ENCODE measurements at regions not wholly inside any gene's neighbourhood (a gene's known extent, or its start where the extent isn't known, plus 50 kb on each side); places are given as distances from the start of the nearest gene placed in this dataset.

DNA sequence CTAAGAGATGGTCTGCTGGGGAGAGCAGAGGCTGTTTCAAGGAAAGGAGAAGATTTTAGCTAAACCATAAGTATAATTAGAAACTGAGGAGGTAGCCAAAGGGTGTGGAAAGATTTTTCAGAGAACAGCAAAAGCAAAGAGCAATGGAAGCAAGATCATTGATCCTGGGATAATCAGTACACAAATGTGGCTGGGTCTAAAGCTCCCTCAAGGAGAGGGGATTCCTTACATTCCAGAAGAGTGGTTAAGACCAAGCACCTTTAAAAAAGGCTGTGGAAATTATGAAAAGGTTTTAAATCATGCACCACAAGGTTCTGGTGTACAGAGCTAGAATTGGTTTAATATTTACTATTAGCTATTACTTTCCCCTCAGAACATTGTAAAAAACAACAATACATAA is 246.0 kb upstream of the UBE2E3 start:
- DNase-seq = no peak

DNA sequence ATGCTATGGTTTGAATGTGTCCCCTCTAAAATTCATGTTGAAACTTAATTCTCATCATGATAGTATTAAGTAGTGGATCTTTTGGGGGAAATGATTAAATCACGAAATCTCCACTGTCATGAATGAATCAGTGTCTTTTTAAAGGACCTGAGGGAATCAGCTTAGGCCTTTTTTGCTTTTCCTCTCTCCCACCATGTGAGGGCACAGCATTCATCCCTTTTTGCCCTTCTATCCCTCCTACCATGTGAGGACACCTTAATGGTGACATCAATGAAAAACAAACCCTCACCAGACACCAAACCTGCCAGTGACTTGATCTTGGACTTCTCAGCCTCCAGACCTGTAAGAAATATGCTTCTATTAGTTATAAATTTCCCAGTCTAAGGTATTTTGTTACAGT is 247.1 kb upstream of the UBE2E3 start:
- DNase-seq = no peak

DNA sequence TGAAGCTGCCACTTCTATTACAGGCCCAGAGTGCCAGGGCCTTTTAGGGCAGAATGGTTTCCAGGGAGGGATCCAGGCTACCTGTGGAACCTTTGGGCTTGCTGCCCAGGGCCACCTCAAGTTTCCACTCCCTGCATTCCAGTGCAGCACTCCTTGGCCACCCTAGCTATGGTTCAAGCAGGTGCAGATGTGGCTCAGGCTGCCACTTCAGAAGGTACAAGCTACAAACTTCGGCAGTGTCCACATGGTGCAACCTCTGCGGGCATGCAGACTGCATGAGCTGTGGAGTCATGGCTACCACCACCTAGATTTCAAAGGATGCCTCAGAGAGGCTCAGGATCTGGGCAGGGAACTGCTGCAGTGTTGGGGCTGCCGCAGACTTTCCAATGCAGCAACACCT is 248.1 kb upstream of the UBE2E3 start:
- no peak for DNase-seq

DNA sequence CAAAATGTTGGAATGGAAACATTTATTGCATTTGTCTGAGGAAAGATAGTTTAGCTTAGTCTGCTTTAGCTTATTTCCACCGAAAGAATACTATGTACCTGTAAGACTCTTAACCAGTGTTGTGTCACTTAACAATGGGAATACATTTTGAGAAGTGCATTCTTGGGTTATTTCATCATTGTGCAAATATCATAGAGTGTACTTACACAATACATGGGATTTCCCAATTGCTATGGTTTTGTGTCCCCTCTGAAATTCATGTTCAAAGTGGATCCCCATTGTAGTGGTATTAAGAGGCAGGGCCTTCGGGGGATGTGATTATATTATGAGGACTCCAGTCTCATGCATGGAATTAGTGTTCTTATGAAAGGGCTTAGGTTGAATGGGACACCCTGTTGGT is 249.4 kb upstream of the UBE2E3 start:
- peak; percentile 26 for DNase-seq

DNA sequence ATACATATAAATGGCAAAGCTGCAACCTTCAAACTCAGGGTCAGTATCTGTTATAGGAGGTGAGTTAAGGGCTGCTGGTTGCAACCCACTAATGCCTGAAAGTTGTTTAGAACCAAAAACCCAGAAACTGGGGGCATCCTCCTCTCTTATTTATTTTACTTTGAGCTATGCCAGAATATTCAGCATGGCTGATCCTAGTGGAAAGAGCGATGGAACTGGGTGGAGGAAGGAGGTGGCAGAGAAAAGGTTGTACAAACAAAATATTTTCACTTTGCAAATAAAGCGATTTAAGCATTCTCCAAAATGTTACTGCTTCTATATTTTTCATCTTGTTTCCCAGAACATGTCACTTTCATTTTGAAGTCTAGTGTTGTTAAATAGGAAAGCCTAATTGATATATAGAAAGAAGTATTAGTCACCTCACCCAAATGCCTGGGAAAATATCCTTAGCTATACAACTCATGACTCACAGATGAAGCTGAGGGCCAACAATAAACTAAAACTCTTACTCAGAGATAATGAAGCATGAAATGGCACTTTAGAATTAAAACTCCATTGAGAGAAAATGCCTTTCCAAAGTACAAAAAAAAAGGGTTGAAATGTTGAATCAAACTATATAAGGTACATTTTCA is 251.4 kb upstream of the UBE2E3 start:
- DNase-seq = peak; percentile 93

DNA sequence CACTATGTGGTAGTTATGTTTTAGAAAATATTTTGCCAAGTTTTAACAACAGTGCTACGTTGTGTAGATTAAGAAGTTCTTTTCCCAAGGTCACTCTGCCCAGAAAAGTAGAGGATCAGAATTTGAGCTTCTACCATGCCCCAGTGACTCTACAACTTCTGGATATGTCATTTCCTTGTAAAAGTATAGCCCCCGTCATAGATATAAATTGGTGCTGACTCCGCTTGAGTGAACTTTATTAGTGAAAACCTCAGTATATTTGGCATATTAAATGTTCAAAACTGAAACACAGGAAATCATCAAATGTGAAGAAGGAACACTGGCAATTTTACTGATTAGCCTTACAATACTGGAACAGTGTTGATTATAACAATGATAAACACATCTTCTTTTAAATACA is 256.7 kb upstream of the UBE2E3 start:
- DNase-seq = no peak

DNA sequence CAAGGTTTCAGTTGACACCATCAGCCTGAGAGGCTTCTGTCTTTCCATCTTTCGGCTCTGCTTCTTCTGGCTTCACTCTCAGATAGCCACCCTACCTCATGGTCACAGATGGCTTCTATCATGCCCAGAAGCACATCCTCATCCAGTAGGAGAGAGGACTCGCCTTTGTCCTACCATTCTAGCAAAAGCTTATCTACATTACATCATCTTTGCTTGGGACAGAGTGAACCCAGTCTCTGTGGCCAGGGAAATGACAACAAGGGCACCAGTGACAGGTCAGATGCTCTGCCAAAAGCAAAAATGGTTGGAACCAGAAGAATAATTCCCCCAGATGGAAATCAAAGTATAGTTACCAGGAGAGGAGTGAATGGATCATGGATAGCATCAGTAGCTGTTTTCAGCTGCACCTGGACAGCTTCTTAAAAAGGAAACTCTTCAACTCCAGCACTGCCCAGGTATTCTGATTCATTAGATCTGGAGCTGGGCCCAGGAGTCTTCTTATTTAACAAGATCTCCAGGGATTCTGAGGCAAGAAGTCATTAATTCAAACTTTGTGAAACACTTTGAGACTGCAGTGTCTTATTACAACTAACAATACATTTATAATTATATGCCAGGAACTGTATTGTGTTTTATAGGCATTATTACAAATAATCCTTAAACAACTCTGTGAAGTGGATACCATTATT is 257.7 kb upstream of the UBE2E3 start:
- DNase-seq = peak; percentile 85

DNA sequence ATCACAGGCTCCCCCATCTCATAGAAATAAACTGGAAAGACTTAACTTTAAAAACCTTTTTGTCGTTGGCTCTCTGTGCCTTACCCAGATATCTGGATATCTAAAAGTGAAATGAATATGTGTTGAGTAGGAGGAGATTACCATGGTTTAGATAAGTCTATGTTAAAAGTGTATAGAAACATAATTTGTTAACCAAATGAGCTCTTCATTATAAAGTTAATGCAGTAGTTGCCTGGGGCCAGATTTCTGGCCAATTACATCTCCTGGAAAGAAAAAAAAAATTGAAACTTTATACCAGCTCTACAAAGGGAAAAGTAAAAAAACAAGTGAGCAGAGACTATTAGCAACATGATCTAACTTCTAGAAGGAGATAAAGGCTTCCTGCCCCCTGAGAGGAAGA is 259.6 kb upstream of the UBE2E3 start:
- DNase-seq = no peak

DNA sequence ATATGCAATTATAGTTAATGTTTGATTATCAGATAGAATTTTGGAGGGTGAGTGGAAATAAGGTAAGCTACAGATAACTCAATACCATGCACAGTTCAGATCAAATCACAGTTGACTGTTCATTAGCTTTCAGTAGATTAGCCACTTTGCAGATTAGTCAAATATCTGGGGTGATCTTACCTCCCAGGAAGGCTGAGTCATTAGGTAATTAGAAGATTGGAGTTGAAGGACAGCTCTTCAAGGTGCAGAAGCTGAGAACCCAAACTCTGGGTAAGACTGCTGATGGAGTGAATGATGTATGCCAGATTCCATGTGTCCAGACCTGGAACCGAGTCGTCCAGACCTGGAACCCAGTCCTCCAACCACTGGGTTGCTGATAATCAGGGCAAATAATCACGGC is 262.8 kb upstream of the UBE2E3 start:
- no peak for DNase-seq

DNA sequence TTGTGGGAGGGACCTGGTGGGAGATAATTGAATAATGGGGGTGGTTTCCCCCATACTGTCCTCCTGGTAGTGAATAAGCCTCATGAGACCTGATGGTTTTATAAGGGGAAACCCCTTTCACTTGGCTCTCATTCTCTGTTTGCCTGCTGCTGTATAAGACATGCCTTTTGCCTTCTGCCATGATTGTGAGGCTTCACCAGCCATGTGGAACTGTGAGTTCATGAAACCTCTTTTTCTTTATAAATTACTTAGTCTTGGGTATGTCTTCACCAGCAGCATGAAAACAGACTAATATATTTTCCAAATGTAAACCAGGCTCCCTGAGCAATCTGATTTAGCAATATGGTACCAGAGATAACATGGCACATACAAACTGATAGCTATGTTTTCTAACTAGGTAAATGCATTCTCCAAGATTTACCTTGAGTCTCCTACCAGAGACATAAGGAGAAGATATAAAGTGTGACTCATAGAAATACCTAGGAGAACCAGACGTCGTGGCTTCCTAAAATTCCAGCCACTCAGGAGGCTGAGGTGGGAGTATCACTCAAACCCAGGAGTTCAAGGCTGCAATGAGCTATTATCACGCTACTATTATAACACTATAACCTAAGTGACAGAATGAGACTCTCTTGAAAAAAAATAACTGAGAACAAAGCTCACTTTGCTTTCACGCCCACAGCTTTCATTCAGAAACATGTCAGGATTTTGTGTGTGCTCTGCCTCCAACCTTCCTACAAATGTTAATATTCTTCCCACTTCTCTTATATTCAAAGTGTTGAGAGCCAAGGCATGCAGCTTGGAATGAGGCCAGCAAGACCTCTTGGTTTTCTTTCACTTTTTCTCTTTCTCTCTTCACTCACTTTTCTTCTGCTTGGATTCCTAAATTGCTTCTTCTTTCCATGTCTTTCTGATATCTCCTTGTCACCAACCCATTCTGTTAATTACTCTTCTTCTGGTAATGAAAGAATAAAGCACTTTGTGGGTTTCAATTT is 263.9 kb upstream of the UBE2E3 start:
- DNase-seq = no peak

DNA sequence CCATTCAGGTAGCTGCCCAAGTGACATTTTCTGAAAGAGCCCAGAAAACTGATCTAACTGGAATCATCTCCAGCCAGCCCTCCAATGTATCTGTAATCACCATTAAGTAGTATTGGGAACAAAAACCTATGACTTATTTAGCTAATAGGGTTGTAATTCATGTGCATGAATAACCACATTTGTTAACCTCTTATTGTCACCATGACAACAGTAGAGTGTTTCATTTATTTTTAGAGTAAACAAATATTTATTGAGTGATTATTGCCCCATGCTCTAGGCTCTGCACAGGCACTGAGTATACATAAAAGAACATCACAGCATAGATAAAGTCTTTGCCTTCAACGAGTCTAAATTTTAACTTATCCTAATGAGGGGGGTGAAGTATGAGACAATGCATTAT is 265.4 kb upstream of the UBE2E3 start:
- no peak for DNase-seq

DNA sequence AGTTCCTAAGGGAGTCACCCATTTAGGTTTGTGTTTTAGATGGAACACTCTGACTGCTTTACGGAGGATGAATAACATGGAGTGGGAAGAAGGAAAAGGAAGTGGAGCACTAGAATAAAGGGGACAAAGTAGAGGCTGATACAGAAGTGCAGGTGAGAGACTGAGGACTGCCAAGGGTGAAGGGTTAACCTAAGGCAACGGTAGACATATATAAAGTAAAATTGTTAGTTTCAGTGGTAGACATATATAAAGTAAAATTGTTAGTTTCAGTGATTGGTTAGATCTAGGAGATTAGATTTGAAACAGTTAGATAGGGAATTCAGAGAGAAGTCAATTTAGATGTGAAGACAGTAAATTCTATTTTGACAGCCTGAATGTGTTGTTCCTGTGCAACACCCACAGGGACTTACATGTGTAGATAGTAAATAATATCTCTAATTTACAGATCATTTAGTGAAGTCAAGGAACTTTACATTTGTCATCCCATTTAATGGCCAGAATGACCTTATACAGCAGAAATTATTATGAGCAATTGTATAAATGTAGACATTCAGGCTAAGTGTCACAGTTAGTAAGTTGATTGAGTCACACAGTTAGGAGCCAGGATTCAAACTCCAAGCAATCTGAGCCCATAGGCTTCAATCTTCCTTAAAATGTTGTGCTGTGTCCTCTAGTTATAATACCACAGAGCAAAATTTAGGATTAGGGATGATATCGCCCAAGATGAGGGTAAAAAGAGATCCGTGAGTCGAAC is 270.8 kb upstream of the UBE2E3 start:
- DNase-seq = no peak

DNA sequence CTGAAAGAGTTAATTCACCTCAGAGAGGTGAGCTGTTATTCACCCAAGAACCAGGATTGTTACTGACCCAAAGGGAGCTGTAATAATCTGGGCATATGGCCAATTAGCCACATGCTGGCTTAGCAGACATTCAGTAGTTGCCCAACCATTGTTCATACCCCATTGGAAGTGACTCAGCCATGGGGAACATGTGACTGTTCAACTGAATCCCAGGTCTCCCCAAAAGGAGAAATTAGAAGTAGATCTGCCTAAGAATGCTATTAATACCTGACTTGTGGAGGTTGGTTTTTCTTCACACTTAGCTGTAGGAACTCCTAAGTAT is 272.6 kb upstream of the UBE2E3 start:
- peak; percentile 88 for DNase-seq

DNA sequence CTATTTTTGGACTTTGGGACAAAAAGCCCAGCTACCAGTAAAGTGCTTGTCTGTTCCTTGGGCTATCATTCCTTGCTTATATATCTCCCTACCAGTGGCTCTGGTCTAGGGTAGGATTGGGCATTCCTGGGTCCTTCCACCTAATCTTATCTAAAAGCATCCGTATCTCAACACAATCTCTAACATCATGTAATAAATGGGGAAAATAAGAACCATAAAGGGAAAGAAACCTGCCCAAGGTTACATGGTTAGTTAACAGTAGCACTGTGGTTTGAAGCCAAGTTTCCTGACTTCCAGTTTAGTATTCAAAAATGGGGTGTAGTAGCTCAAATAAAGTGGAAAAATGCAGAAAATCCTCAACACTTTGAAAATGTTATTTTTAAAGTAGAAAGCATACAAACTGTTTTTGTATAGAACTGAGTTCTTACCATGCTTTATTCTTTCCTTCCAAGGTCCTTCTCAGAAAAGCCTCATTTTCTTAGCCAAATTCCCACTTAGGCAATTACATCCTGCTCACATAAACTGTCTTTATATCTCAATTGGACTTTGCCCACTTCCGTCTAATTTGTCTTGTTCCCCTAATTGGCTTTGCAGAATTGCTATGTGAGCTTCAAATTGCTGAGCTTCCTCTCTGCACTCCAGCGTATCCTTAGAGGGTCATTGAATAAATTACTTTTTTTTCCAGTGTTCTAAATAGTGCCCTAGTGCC is 273.1 kb upstream of the UBE2E3 start:
- no peak for DNase-seq

DNA sequence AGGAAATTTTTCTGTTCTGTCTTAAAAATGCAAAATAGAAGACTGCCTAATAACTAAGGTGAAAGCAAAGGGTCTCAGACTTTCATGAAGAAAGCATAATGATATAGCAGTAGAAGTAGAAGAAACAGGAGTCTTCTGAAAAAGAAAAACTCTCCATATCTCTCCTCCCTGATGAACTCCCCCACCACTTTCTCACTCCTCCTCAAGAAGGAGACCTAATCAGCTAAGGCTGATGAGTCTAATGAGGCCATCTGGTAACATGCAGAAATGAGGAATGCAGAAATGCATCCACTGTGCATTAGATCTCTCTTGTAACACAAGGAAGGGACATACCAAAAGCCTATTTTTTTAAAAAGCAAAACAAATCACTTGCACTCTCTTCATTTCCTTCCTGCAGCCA is 273.7 kb upstream of the UBE2E3 start:
- peak; percentile 41 for DNase-seq

DNA sequence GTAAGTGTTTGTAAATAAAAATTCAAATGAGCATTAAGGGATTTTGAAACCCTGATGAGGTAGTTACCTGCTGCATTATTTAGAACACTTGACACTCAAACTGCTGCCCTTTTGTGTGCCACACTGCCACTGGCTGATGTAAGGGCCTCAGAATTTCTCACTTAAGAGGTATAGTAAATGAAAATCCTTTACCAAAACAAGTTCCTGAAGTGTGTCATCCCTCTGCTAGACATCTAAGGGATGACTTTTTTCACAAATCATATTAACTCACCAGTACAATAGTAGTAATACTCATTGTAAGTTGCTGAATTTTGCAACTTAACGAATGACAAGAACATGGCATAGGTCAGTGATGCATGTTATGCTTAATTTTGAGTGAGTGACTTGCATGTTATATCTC is 274.9 kb upstream of the UBE2E3 start:
- DNase-seq = no peak

DNA sequence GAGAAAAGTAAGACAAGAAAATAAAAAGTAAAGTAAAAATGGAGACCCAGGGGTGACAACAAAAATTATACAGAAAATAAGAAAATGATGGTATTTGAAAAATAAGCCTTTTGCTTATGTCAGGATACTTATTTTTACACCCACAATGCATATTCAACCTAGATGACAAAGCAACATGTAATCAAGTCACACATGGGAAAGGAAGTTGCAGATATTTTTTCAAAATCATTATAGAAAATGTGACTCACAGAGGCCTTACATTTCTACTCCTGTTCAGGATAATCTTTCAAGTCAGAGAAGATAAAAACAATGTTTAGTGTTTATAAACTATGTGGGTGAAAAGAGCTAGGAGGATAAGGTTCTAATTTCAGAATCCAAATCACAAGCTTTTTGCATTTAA is 275.3 kb upstream of the UBE2E3 start:
- peak; percentile 50 for DNase-seq

DNA sequence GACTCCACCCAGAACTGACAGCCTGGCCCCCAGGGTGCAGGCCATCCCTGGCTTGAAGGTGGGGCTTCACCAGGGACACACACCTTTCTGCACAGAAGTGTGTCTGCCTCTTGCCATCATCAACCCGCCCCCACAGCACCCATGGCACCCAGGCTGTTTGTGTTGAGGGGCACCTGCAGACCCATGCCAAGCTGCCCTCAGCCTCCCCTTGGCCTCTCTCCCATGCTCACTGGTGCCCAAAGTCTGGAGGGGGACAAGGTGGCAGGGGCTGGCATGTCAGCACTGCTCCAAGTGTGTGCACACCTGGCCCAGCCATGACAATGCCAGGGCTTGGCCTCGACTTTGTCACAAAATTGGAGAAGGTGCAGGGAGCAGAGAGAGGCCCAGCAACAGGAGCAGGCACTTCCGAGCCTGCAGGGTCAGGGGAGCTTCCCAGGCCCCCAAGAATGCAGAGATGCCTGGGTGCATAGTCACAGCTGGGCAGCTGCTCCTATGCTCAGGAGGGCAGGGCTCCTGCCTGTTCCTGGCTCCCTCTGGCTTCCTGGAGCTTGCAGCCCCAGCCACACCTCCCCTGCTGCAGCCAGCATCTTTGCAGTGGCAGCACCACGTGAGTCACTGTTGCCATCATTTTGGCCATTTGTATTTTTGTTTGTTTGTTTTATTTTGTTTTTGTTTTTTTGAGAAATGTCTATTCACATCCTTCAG is 280.6 kb upstream of the UBE2E3 start:
- no peak for DNase-seq

DNA sequence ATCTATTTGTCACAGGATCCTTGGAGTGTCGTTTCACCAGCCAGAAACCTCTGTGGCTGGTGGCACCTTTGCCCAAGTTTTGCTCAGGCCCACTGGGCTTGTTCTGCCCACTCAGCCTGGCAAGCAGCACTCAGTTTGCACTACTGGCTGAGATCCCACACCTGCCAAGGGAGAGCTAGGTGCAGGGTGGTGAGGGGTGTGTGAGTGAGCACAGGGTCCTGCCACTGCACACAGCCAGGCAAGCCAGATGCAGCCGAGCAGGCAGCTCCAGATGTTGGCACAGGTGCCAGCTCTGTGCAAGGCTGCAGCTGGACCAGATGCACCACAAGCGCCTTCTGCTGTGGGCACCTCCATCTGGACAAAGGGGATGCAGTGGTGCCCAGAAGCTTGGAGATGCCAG is 281.7 kb upstream of the UBE2E3 start:
- DNase-seq = no peak

DNA sequence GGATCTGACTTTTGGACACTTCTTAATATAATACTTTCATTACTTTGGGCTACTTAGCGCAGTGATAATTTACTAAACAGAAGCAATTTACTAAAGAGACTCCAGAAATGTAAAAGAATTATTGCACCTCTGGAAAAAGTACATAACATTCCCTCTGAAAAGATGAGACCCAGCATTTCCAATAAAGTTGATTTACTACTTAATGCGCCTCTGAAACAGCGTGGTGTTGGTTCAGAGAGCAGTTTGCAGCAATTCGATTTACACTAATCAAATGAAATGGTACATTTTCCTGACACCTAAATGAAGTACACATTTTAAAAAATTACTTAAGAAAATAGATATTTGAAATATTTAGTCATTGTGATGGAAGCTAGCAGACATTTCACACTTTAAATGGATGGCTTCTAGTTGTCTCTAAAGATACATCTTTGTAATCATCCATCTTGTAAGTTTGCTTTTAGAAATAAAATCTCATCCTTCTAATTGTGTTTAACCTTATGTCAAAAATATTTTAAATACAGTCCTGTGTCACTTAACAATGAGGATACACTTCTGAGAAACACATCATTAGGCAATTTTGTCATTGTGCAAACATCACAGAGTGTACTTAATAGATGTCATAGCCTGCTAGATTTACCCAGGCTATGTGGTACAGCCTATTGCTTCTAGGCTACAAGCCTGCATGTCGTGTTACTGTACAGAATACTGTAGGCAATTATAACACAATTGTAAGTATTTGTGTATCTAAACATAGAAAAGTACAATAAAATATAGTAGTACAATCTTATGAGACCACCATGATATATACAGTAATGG is 284.6 kb upstream of the UBE2E3 start:
- no peak for DNase-seq
